SK-N-MC (cell line): ENCODE measurements at regions not wholly inside any gene's neighbourhood (a gene's known extent, or its start where the extent isn't known, plus 50 kb on each side); places are given as distances from the start of the nearest gene placed in this dataset.

Experiments used
- EZH2 ChIP-seq: fragments of 200-600 bp; sonication (generic); IDR thresholded peaks from one replicate; pipeline ENCODE4 v1.6.1; 2017; ENCODE audit warnings: antibody characterized with exemption
- POLR2AphosphoS5 ChIP-seq: IDR thresholded peaks from 2 replicates; pipeline ENCODE4 v1.6.1; 2012; ENCODE audit warnings: mild to moderate bottlenecking, low read depth, low read length, borderline replicate concordance

DNA sequence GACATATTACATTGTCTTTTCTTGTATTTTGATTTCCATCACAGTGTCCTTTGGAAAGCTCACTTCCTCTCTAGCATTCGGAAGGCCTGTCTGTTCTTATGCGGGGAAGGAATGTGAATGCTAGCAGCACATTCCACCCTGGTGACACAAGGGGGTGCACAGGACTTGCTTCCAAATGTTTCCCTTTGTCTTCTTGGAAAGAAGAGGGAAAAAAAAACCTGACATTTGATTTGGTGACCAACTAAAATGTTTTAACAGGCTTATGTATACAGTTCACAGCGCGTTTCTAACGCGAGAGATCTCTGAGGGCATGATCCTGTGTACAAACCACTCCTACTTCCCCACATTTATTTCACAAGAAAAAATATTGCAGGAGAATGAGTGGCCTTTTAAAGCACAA lies 107.6 kb upstream of the FXR1 start:
- no peak for TF ChIP-seq EZH2
- TF ChIP-seq POLR2AphosphoS5: no peak
